GM18502 (cell line): ENCODE measurements at regions not wholly inside any gene's neighbourhood (a gene's known extent, or its start where the extent isn't known, plus 50 kb on each side); places are given as distances from the start of the nearest gene placed in this dataset.
A peak's percentile ranks its signal among the peaks of the same experiment; 100 is the strongest.
"Not testable (repeated sequence)": the region's sequence is repeated elsewhere in the genome, so short reads cannot be mapped to it uniquely, and the experiment has no call there.

Source experiments
- ATAC-seq: cut with Tn5 transposase; IDR thresholded peaks from one replicate; pipeline ENCODE4 v1.9.1; 2021; ENCODE audit warnings: mild to moderate bottlenecking; ENCODE audit not compliant: unreplicated experiment, poor library complexity

- ATAC-seq = not testable (repeated sequence)
Observed at GRCh38 chr10:55601690-55602478, 759.2 kb downstream of the ZWINT start.

- ATAC-seq = no peak
Observed at GRCh38 chr10:55551603-55552002, 750.6 kb upstream of the PCDH15 start.

- ATAC-seq = no peak
Observed at GRCh38 chr10:55550236-55550635, 749.2 kb upstream of the PCDH15 start.

- ATAC-seq = not testable (repeated sequence)
Observed at GRCh38 chr10:55537497-55537896, 736.5 kb upstream of the PCDH15 start.

- no peak for ATAC-seq
Observed at GRCh38 chr10:55519264-55519663, 718.2 kb upstream of the PCDH15 start.

GRCh38 chr10:55518416-55518815 lies 717.4 kb upstream of the PCDH15 start:
- ATAC-seq = not testable (repeated sequence)

- no peak for ATAC-seq
Observed at GRCh38 chr10:55509168-55509567, 708.1 kb upstream of the PCDH15 start.

- ATAC-seq = peak; percentile 91
Observed at GRCh38 chr10:55500931-55501559, 700.0 kb upstream of the PCDH15 start.

- no peak for ATAC-seq
Observed at GRCh38 chr10:55497893-55498499, 697.0 kb upstream of the PCDH15 start.

- no peak for ATAC-seq
Observed at GRCh38 chr10:55495555-55495954, 694.5 kb upstream of the PCDH15 start.

GRCh38 chr10:55491712-55492111 lies 690.7 kb upstream of the PCDH15 start:
- ATAC-seq = no peak

- no peak for ATAC-seq
Observed at GRCh38 chr10:55485827-55486226, 684.8 kb upstream of the PCDH15 start.

GRCh38 chr10:55476129-55476528 lies 675.1 kb upstream of the PCDH15 start:
- ATAC-seq = no peak

GRCh38 chr10:55474258-55474657 lies 673.2 kb upstream of the PCDH15 start:
- ATAC-seq = no peak

GRCh38 chr10:55470840-55471239 lies 669.8 kb upstream of the PCDH15 start:
- no peak for ATAC-seq

GRCh38 chr10:55466806-55467504 lies 665.9 kb upstream of the PCDH15 start:
- ATAC-seq = no peak

- ATAC-seq = no peak
Observed at GRCh38 chr10:55464083-55464482, 663.1 kb upstream of the PCDH15 start.

- no peak for ATAC-seq
Observed at GRCh38 chr10:55460008-55460407, 659.0 kb upstream of the PCDH15 start.

GRCh38 chr10:55449981-55450380 lies 649.0 kb upstream of the PCDH15 start:
- ATAC-seq = no peak

GRCh38 chr10:55446441-55447002 lies 645.5 kb upstream of the PCDH15 start:
- ATAC-seq = no peak

GRCh38 chr10:55441777-55442176 lies 640.7 kb upstream of the PCDH15 start:
- no peak for ATAC-seq
